NCI-H2196 treated with DMSO at 0.1 percent for 48 hours (cell line): ENCODE measurements at regions not wholly inside any gene's neighbourhood (a gene's known extent, or its start where the extent isn't known, plus 50 kb on each side); places are given as distances from the start of the nearest gene placed in this dataset.
"Not testable (repeated sequence)": the region's sequence is repeated elsewhere in the genome, so short reads cannot be mapped to it uniquely, and the experiment has no call there.

Source experiments
- DNase-seq: peaks from one replicate; lab custom pipeline; 2025; ENCODE audit not compliant: unreplicated experiment; lab: John Stamatoyannopoulos, UW

DNA sequence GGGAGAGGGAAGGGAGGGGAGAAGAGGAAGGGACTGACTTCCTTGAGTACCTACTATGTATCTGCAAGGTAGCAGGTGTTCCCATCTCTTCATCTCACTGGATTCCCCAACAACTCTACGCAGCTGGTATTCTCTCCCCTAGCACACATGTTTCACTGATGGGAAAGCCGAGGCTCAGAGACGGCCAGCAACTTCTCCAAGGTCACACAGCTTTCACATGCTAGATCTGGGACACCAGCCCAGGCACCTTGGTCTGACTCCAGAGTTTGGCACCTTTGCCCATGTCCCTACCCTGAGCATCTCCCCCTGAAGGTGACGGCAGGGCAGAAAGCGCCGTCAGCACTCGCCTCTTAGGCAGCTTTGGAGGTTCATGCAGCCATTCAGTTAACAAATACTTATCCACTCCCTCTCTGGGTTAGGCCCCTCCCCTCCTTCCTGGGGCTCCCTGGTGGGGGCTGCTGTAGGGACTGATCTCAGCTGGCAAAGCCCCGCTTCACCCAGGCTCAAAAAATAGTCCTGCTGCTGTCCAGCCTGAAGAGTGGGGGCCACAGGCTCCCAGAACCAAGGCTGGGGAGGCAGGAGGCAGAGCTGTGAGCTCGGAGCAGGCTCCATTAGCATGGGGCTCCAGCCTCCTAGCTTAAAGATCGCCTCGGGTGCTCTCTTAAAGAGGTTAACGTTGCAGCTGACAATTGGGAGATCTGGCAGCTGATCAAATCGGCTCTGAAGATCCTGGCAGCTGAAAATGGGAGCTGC is 79.4 kb downstream of the IGLL1 start:
- DNase-seq: no peak

GRCh38 chr22:23499845-23500500 is 80.1 kb downstream of the IGLL1 start:
- DNase-seq: no peak

DNA sequence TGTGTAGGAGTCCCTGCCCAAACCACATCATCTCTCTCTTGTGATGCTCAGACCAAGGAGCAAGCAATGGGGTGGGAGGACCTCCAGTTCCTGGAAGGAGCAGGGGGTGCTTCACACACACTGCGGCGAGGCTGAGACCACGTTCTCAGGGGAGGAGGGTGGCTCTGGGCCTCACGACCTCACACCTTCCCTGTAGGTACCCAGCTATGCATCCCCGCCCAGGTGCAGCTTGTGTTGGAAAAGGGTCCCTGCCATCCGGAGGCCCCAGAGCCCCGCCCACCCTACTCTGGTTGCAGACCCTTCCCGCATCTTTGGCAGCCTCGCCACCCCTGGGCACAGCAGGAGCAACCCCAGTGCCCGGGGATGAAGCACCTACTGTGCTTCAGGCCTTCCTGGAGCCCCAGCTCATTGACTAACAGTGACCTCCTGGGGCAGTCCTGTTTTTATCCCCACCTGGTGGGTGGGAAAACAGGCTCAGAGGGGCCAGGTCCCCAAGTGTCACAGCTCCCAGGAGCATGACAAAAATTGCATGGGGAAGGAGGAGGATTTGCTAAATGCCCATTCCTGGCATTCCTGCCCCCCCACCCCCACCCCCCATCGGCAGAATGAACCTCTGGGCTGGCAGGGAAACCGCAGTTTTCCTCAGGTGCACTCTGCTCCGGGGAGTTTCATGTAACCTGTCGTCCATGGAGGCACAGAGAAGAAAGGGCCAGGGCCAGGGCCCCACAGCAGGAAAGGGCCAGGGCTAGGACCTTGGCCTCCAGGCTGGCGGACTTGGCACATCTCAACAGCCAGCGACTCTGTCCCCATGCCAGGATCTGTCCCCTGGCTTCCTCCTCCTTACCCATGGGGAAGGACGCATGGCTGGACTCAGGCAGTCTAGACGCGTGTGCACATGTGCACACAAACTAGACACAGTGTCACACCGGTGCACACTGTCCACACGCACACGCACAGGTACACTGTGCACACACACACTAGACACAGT is 81.0 kb downstream of the IGLL1 start:
- DNase-seq: no peak

- DNase-seq: not testable (repeated sequence)
Observed at GRCh38 chr22:23497889-23498288, 82.2 kb downstream of the IGLL1 start.

- DNase-seq: no peak
Observed at GRCh38 chr22:23497016-23497885, 82.8 kb downstream of the IGLL1 start.

DNA sequence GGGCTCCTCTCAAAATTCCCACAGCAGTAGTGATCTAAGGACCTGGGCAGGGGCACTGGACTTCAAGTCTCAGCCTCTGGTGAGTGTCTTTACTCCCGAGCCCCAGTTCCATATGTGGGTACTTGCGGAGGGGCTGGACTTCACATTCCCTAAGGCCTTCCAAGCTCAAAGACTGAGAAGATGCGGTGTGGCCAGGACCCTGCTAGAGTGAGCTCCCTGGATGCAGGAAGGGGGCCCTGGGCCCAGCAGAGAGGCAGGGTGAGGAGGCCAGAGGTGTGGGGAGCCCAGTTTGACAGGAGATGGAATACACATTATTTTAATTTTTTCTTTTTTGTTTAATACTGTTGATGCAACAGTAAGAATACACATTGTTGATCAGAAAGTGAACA is 83.7 kb downstream of the IGLL1 start:
- DNase-seq: no peak

DNA sequence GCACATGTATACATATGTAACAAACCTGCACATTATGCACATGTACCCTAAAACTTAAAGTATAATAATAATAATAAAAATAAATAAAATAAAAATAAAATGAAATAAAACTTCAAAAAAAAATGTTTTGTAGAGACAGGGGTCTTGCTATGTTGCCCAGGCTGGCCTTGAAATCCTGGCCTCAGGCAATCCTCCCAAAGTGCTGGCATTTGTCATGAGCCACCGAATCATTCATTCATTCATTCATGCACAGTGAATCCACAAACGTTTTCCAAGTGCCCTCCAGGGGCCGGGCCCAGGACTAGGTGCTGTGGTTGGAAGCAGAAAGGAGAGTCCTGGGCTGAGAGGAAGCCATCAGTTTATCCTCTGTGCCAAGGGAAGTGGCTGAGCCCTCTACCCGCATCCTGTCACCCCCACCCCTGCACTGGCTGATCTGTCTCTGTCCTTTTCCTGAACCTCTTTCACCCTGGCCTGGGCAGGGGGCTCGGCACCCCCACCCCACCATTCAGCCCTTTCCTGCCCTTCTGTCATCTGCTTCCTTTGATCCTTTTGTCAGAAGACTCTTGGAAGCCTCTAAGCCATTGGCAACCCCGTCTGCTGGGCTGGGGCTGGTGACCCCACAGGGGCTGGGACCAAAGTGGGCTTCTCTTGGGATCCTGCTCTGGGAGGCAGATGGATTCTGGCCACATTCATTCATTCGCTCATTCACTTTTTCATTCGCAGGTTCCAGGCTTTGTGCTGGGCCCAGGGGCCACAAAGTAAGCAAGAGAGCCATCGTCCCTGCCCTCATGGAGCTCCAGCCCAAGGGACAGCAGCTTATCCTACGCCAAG is 84.3 kb downstream of the IGLL1 start:
- DNase-seq: no peak

DNA sequence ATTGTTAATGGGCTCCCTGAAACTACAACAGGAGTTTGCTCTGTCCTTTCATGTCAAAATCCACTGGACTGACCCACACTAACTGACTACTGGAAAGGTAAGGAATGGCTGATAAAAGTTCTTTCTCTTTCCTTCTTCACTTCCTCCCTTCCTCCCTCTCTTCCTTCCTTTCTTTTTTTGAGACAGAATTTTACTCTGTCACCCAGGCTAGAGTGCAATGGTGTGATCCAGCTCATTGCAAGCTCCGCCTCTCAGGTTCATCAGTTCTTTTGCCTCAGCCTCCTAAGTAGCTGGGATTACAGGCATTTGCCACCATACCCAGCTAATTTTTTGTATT is 85.2 kb downstream of the IGLL1 start:
- no peak for DNase-seq

DNA sequence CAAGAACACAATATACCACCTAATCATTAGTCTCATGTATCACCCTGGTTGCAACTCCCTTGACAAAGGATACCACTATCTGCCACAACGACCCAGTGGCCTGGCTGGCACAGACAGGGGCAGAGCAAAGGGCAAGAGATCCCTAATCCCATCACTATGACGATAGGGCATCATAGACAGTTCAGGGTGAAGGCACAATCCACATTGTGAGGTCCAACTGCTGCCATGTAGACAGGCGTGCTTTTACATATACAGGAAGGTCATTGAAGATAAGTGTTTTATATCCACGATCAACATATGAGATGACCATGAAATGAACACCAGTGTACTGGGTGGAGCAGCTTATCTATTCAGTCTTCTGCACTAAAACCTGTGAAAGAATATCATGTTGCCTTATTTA is 94.6 kb downstream of the IGLL1 start:
- DNase-seq: no peak

- no peak for DNase-seq
Observed at GRCh38 chr22:23484651-23485050, 95.4 kb downstream of the IGLL1 start.

DNA sequence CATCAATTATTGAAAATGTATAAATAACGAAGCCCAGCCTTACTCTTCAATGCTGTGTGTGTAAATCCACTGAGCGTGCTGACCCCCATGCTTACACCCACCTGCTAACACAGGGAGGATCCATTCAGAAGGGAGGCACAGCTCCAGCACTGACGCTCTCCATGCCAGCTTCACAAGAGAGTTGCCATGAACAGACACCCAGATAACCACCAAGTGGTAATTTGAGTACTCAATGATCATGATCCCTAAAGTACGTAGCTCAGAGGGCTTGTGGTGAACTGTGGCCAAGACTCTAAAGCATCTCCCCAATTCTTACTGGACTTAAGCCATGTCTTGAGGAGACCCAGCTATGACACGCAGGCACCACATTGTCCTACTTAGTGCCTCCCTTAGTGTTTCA is 98.7 kb downstream of the IGLL1 start:
- DNase-seq: no peak

DNA sequence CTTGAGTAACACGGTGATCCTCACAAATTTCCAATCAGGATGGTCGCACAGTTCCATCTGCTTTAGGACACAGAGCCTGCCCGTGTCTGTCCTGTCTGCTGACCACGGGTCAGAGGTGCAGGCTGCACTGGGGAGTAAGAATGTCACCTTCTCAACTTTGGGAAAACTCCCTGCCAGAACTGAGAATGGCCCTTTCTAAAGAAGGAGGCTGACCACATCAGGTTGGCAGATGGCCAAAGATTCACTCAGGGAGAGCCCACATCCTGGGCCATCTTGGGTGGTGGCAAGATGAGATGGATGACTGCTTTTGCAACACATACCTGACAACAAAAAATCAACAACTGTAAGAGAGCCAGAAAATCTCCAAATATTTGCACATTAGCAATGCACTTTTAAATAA is 101.9 kb downstream of the IGLL1 start:
- DNase-seq: no peak

DNA sequence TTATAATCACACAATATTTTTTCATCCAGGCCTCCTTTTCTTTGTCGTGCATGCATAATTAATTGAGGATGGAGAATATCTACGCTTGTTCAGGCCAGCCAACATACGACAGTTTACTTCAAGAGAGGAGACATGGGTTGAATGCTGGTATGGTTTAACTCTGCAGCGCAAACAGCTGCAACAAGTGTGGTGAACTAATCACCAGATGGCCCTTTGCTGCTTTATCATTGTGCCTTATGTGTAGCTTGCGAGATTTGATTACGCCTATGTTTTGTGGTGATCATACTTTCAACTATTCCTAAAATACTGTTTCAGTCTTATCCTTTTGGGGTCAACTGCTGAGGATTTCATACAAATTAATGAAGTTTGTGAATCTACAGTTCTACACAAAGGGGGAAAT is 105.6 kb downstream of the IGLL1 start:
- DNase-seq: not testable (repeated sequence)

DNA sequence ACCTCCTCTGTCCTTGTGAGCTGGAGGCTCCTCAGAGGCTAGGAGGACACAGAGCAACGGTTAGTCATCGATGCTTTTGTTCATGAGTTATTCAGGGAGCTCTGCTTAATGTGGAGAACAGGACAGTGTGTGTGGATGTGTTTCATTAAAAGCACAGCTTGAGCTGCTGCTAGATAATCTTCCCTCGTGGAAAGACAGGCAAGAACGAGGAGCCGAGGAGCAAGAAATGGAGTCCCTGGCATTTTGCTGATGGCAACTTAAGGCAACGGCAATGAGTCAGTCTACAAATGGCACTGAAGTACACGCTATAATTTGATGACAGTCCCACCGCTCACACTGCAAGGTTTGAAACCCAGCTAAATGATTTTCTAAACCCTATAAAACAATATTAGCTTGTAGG is 106.2 kb downstream of the IGLL1 start:
- DNase-seq: no peak

DNA sequence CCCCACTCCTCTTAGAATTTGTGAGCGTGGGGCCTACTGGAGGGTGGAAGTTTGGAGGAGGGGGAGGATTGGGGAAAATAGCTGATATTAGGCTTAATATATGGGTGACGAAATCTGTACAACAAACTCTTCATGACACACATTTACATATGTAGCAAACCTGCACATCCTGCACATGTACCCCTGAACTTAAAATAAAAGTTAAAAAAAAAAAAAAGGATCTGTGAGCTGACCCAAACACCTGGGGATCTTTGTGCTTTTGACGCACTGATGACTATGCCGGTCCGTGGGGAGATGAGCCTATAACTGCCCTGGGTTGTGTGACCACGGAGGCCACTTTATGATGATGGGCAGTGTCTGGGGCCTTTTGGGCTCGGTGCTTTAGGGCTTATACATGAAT is 107.7 kb downstream of the IGLL1 start:
- DNase-seq: not testable (repeated sequence)

DNA sequence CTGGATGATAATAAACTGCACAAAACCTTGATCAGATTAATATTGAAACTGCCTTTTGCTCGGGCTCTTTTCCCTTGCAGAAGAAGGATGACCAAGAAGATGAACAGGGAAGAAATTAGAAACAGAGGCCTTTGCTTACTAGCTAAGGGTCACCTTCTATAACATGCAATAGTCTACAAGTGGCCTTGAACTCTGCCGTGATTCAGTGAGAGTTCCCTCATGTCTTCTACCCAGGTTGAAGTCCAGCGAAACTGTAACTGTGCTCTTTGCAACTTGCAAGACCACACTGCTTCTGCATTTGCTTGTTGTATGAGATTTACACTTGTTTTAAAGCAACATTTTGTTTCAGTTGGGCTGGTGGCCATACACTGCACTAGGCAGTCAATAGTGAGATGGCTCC is 108.4 kb downstream of the IGLL1 start:
- no peak for DNase-seq

DNA sequence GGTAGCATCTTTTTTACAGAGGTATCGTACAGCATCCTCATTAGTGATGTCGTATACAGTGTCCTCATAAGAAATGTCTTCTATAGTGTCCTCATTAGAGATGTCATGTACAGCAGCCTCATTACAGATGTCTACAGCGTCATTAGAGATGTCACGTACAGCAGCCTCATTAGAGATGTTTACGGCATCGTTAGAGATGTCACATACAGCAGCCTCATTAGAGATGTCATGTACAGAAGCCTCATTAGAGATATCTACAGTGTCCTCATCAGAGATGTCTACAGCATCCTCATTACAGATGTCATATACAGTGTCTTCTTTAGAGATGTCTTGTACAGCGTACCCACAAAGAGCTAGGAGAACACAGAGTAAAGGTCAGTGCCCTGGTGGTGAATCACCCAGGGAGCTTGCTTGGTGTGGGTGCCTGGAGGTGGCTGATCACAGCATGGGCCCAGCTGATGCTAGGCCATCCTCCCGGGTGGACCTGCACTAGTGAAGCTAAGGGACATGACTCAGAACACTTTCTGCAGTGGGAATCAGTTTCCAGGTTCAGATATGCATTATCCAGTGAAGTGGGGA is 109.2 kb downstream of the IGLL1 start:
- no peak for DNase-seq

DNA sequence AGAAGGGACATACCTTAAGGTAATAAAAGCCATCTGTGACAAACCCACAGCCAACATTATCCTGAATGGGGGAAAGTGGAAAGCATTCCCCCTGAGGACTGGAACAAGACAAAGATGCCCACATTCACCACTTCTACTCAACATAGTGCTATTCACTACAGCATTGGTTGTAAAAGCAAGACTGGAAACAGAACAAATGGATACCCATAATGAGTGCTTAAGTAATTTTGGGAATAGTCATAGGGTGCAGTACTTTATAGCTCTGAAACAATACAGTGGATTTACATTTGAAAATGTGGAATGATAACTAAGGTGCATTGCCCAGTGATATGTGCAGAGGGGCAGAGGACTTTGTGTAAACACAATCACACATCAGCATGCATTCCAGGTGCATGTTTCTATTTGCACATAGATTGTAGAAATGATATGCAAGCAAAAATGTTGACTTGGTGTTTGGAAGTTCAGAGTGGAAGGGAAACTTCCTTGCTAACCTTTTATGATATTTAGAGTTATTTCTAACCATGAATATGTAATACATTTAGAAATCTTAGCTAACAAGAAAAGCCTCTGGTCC is 112.3 kb downstream of the IGLL1 start:
- DNase-seq: no peak

DNA sequence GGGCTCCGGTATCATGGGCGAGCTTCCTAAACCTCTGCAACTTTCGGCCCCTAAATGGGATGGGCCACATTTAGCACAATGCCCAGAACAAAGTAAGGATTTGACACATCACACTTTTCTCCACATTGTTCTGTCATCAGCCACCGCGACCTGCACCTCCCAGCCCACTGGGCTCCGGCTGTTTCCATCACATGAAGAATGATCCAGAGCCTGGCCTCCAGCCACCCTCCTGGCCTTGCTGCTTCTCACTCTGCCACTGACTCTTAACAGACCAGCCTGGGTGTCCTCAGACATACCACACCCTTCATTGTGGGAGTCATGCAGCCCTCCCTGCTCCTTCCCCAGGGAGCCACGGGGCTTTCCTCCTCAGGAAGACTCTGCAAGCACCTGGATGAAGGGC is 113.7 kb downstream of the IGLL1 start:
- no peak for DNase-seq
